ENCODE measurements at regions not wholly inside any gene's neighbourhood (a gene's known extent, or its start where the extent isn't known, plus 50 kb on each side); places are given as distances from the start of the nearest gene placed in this dataset.

DNA sequence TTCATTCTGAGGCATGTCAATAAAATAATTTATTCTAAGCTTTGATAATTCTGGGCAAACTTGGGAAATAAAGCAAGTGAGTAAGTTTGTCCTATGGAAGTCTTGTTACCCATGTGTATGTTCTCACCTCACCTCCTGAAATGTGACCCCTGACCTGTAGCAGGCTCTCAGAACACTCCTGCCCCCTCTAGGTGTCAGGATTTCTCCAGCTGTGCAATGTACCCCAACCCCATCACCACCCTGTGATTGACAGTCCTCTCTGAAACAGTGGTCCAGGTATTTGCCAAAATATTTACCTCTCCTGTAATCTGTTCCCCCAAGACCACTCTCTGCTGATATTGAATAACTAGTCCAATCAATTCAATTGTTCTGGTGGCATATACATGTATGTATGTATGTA, 122.6 kb upstream of the PTER start:
- no peak overlapping the region for H3K4me3 ChIP-seq (replicated peaks in 1 of 3; ENCODE audit: insufficient read depth in 1 of 3, low read depth in 1 of 3, low read length in 3 of 3)
- H3K27me3 ChIP-seq (ENCODE audit: control insufficient read depth in 2 of 2, insufficient read depth in 2 of 2, low read length in 2 of 2), result no peaks in the 10 kb centered on the region
- intact Hi-C loops (cut with micrococcal nuclease) (no loop called here), dilution Hi-C loops (cut with MboI; ENCODE audit: extremely low pct_ligation_motif_present, low sequenced_read_pairs) (no loop called here)
- TF ChIP-seq POLR2A (IDR thresholded peaks at IDR 0.05; ENCODE audit: low read depth, low read length) (no peak), JUN (IDR thresholded peaks at IDR 0.05; ENCODE audit: borderline replicate concordance, insufficient read depth, insufficient read length, low read depth) (no peak), EZH2 (IDR thresholded peaks at IDR 0.05; ENCODE audit: borderline replicate concordance, low read depth, low read length, severe bottlenecking) (no peak), CTCF (IDR thresholded peaks at IDR 0.05; ENCODE audit: extremely low read depth in 1 of 2, insufficient read depth in 1 of 2, low read depth in 1 of 2, low read length in 2 of 2) (no peak), MYC (IDR thresholded peaks at IDR 0.05; ENCODE audit: low read depth, low read length) (no peak), POLR2AphosphoS5 (IDR thresholded peaks at IDR 0.05; ENCODE audit: insufficient read depth, low read depth, low read length) (no peak), FOS (IDR thresholded peaks at IDR 0.05; ENCODE audit: borderline replicate concordance, insufficient read depth, low read length) (no peak), GATA2 (IDR thresholded peaks at IDR 0.05; ENCODE audit: insufficient read depth, insufficient read length, low read depth, low read length) (no peak)
- TF ChIP-seq, protein P1, sequence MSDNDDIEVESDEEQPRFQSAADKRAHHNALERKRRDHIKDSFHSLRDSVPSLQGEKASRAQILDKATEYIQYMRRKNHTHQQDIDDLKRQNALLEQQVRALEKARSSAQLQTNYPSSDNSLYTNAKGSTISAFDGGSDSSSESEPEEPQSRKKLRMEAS (IDR thresholded peaks at IDR 0.05; ENCODE audit: insufficient read depth, insufficient read length), result no peak
- no peaks in the 10 kb centered on the region for H3K79me2 ChIP-seq (ENCODE audit: control insufficient read depth, insufficient read depth, low read length)
- no peak overlapping the region for H2AFZ ChIP-seq (ENCODE audit: low read depth, low read length)
- no peaks in the 10 kb centered on the region for H3K36me3 ChIP-seq (ENCODE audit: control insufficient read depth in 2 of 2, extremely low read depth in 1 of 2, insufficient read depth in 2 of 2, low read length in 2 of 2)
- H3K27ac ChIP-seq (ENCODE audit: insufficient read depth, low read depth, low read length), result no peak overlapping the region
- no peaks in the 10 kb centered on the region for H4K20me1 ChIP-seq (replicated peaks; ENCODE audit: control insufficient read depth, extremely low read depth, insufficient read depth, low read length)
- ChIA-PET CTCF (no interaction called here), POLR2A (no interaction called here)
- BruUV-seq (replicated peaks), result no TSS peak
- DNase-seq (ENCODE audit: low read depth, low spot score) (no peak), FAIRE-seq (no peak)
- no peaks in the 10 kb centered on the region for H3K4me1 ChIP-seq (ENCODE audit: control insufficient read depth, extremely low read depth, insufficient read depth, low read length)
- H3K9me1 ChIP-seq (replicated peaks; ENCODE audit: control insufficient read depth, extremely low read depth, insufficient read depth, low read length), result no peaks in the 10 kb centered on the region
- H3K9ac ChIP-seq (replicated peaks; ENCODE audit: extremely low read depth, insufficient read depth, low read length), result no peak overlapping the region
- no peak overlapping the region for H3K4me2 ChIP-seq (ENCODE audit: insufficient read depth, low read length)
- H3K9me3 ChIP-seq (replicated peaks; ENCODE audit: control insufficient read depth, insufficient read depth, low read length), result no peaks in the 10 kb centered on the region

All from endothelial cell of umbilical vein (primary cell).